ENCODE measurements at regions not wholly inside any gene's neighbourhood (a gene's known extent, or its start where the extent isn't known, plus 50 kb on each side); places are given as distances from the start of the nearest gene placed in this dataset.
"Not testable (repeated sequence)": the region's sequence is repeated elsewhere in the genome, so short reads cannot be mapped to it uniquely, and the experiment has no call there.

- Histone ChIP-seq H2AFZ (ENCODE audit: low read length) (no peak overlapping the region), H3K79me2 (ENCODE audit: low read length) (no peaks in the 10 kb centered on the region), H3K9ac (ENCODE audit: low read length) (no peak overlapping the region), H4K20me1 (ENCODE audit: low read length) (no peaks in the 10 kb centered on the region), H3K27me3 (ENCODE audit: low read length) (no peaks in the 10 kb centered on the region), H3K4me2 (ENCODE audit: low read length) (no peak overlapping the region), H3K4me1 (ENCODE audit: insufficient read depth, low read length) (no peaks in the 10 kb centered on the region), H3K36me3 (ENCODE audit: low read depth, low read length) (no peaks in the 10 kb centered on the region), H3F3A (ENCODE audit: low read length, unreplicated experiment) (no peaks in the 10 kb centered on the region), H3K4me3 (ENCODE audit: low read length) (no peak overlapping the region), H3K27ac (ENCODE audit: low read length) (no peak overlapping the region), H3K9me3 (ENCODE audit: low read length) (no peaks in the 10 kb centered on the region), H3K9me2 (replicated peaks; ENCODE audit: low read length) (no peaks in the 10 kb centered on the region)
- ChIA-PET CTCF (no interaction called here), POLR2A (ENCODE audit: unreplicated experiment) (interaction anchor here (0.6 kb wide), 1 partner anchor 21 kb away, joined by 5 read pairs; no protein-coding TSS in a partner anchor)
- intact Hi-C loops (cut with micrococcal nuclease) = no loop called here
- no peak for TF ChIP-seq EZH2phosphoT487 (IDR thresholded peaks at IDR 0.05; ENCODE audit: borderline replicate concordance, low read length)
- TF ChIP-seq CTCF (conservative IDR thresholded peaks at IDR 0.05; ENCODE audit: low read depth, low read length) = no peak
- TF ChIP-seq EZH2 (IDR thresholded peaks at IDR 0.05; ENCODE audit: low read length, unreplicated experiment) = no peak
- BruUV-seq (replicated peaks) = no TSS peak
- no peak for ATAC-seq
- no peak for DNase-seq
Observed at GRCh38 chr1:204014336-204014735, 58.6 kb upstream of the SOX13 start.

- H3K4me1 ChIP-seq (ENCODE audit: insufficient read depth, low read length); H4K20me1 ChIP-seq (ENCODE audit: low read length); CTCF ChIA-PET; H3K9me2 ChIP-seq (replicated peaks; ENCODE audit: low read length); H2AFZ ChIP-seq (ENCODE audit: low read length); intact Hi-C loops (cut with micrococcal nuclease); H3K27ac ChIP-seq (ENCODE audit: low read length); DNase-seq; POLR2A ChIA-PET (ENCODE audit: unreplicated experiment); ATAC-seq; H3F3A ChIP-seq (ENCODE audit: low read length, unreplicated experiment); BruUV-seq (replicated peaks); H3K27me3 ChIP-seq (ENCODE audit: low read length); H3K9me3 ChIP-seq (ENCODE audit: low read length); H3K79me2 ChIP-seq (ENCODE audit: low read length); H3K4me2 ChIP-seq (ENCODE audit: low read length); H3K9ac ChIP-seq (ENCODE audit: low read length); H3K4me3 ChIP-seq (ENCODE audit: low read length); H3K36me3 ChIP-seq (ENCODE audit: low read depth, low read length): not testable (repeated sequence)
Observed at GRCh38 chr1:204014961-204015360, 58.0 kb upstream of the SOX13 start.

GRCh38 chr1:204017032-204017431, 55.9 kb upstream of the SOX13 start:
- no peak overlapping the region for H3K9ac ChIP-seq (ENCODE audit: low read length)
- H3K36me3 ChIP-seq (ENCODE audit: low read depth, low read length) = no peaks in the 10 kb centered on the region
- no peak overlapping the region for H3K27ac ChIP-seq (ENCODE audit: low read length)
- POLR2A ChIA-PET (ENCODE audit: unreplicated experiment) = no interaction called here
- no peak overlapping the region for H2AFZ ChIP-seq (ENCODE audit: low read length)
- ATAC-seq (no peak), DNase-seq (no peak)
- TF ChIP-seq CTCF (conservative IDR thresholded peaks at IDR 0.05; ENCODE audit: low read depth, low read length) = no peak
- no peaks in the 10 kb centered on the region for H3K4me1 ChIP-seq (ENCODE audit: insufficient read depth, low read length)
- no peaks in the 10 kb centered on the region for H3K9me2 ChIP-seq (replicated peaks; ENCODE audit: low read length)
- intact Hi-C loops (cut with micrococcal nuclease) = no loop called here
- no peaks in the 10 kb centered on the region for H3K9me3 ChIP-seq (ENCODE audit: low read length)
- H4K20me1 ChIP-seq (ENCODE audit: low read length) = no peaks in the 10 kb centered on the region
- no TSS peak for BruUV-seq (replicated peaks)
- no peaks in the 10 kb centered on the region for H3K27me3 ChIP-seq (ENCODE audit: low read length)
- H3K79me2 ChIP-seq (ENCODE audit: low read length) = no peaks in the 10 kb centered on the region
- H3F3A ChIP-seq (ENCODE audit: low read length, unreplicated experiment) = no peaks in the 10 kb centered on the region
- no peak overlapping the region for H3K4me2 ChIP-seq (ENCODE audit: low read length)
- H3K4me3 ChIP-seq (ENCODE audit: low read length) = no peak overlapping the region
- CTCF ChIA-PET = no interaction called here
